OCI-LY7 (cell line): ENCODE measurements at regions not wholly inside any gene's neighbourhood (a gene's known extent, or its start where the extent isn't known, plus 50 kb on each side); places are given as distances from the start of the nearest gene placed in this dataset.

Source experiments
- EZH2phosphoT487 ChIP-seq: fragments of 200-600 bp; sonication (generic); IDR thresholded peaks from 2 replicates; pipeline ENCODE4 v1.6.1; 2018; ENCODE audit warnings: low read depth, borderline replicate concordance, mild to moderate bottlenecking, mixed run types, antibody characterized with exemption, low read length, moderate library complexity, mixed read lengths
- TF ChIP-seq, protein P1 (sequence below): fragments of 200-600 bp; sonication (generic); conservative IDR thresholded peaks from 2 replicates; pipeline ENCODE4 v1.5.1; 2014; ENCODE audit warnings: mild to moderate bottlenecking, antibody characterized with exemption, low read length, moderate library complexity, mixed read lengths

GRCh38 chr2:37855283-37856041, 69.6 kb upstream of the RMDN2 start:
- TF ChIP-seq, protein P1, sequence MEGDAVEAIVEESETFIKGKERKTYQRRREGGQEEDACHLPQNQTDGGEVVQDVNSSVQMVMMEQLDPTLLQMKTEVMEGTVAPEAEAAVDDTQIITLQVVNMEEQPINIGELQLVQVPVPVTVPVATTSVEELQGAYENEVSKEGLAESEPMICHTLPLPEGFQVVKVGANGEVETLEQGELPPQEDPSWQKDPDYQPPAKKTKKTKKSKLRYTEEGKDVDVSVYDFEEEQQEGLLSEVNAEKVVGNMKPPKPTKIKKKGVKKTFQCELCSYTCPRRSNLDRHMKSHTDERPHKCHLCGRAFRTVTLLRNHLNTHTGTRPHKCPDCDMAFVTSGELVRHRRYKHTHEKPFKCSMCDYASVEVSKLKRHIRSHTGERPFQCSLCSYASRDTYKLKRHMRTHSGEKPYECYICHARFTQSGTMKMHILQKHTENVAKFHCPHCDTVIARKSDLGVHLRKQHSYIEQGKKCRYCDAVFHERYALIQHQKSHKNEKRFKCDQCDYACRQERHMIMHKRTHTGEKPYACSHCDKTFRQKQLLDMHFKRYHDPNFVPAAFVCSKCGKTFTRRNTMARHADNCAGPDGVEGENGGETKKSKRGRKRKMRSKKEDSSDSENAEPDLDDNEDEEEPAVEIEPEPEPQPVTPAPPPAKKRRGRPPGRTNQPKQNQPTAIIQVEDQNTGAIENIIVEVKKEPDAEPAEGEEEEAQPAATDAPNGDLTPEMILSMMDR = no peak
- TF ChIP-seq EZH2phosphoT487 = no peak
